ENCODE measurements at regions not wholly inside any gene's neighbourhood (a gene's known extent, or its start where the extent isn't known, plus 50 kb on each side); places are given as distances from the start of the nearest gene placed in this dataset.

DNA sequence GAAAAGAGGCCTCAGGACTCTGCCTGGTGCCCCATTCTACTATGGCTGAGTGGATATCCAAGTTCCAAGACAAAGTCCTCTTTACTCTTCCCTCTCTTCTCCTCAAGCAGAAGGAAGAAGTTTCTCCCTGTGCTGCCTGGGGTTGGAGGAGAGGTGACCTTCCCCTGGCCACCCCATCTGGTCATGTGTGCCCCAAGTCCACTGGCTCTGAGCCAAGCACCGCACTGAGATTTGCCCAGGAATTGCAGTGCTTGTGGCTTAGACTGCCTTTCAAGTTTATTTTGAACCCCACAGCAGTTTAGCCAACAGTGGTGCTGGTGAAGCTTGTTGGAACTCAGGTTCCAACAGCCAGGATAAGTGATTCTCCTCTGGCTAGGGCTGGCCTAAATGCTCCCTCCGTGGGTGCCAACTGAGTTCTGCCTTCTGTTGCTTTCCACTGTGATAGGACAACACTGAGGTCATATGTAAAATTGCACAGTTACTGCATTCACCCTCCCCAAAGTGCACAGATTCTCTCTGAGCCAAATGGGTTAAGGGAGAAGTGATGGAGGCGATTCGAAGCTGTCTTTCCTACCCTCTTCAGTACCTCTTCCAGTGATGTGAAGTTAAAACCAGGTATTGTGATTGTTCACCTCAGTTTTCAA lies 69.9 kb downstream of the TMCO5A start:
- POLR2A ChIA-PET: no interaction called here
- Histone ChIP-seq H4K20me1 (ENCODE audit: insufficient read depth) (no peaks in the 10 kb centered on the region), H3K4me1 (ENCODE audit: control insufficient read depth in 1 of 2, insufficient read depth in 2 of 2, low read length in 2 of 2) (no peaks in the 10 kb centered on the region), H3K36me3 (ENCODE audit: control insufficient read depth in 1 of 2, insufficient read depth in 2 of 2, low read length in 2 of 2) (no peaks in the 10 kb centered on the region), H2AFZ (ENCODE audit: low read depth, low read length, poor library complexity, severe bottlenecking) (no peak overlapping the region), H3K27ac (ENCODE audit: low read depth, low read length) (no peak overlapping the region), H3K9ac (ENCODE audit: low read length) (no peak overlapping the region), H3K4me2 (ENCODE audit: low read length) (no peak overlapping the region), H3K27me3 (ENCODE audit: insufficient read depth, low read length) (no peaks in the 10 kb centered on the region), H3K9me3 (ENCODE audit: control insufficient read depth in 1 of 2, insufficient read depth in 1 of 2, low read depth in 1 of 2, low read length in 2 of 2) (no peaks in the 10 kb centered on the region), H3K79me2 (ENCODE audit: insufficient read depth, low read length) (no peaks in the 10 kb centered on the region), H3K9me2 (ENCODE audit: insufficient read depth) (no peaks in the 10 kb centered on the region), H3K4me3 (replicated peaks in 1 of 2; ENCODE audit: low read depth in 1 of 2, low read length in 2 of 2) (no peak overlapping the region)
- ATAC-seq: no peak
- intact Hi-C loops (cut with micrococcal nuclease): loop anchor here (10.0 kb wide), 1 partner anchor 560 kb away; the partner anchor contains the start of gene RASGRP1
- BruUV-seq (replicated peaks): no TSS peak
- CTCF ChIA-PET: no interaction called here
- RAD21 ChIA-PET (ENCODE audit: low non-redundant PET in 1 of 2, low total read pairs in 2 of 2, uncharacterized antibody in 2 of 2, unreplicated experiment in 2 of 2): interaction anchor here in 1 of 2 experiments (0.7 kb wide), 1 partner anchor 247 kb away, joined by 3 read pairs; no protein-coding TSS in a partner anchor
- no peak for TF ChIP-seq JUND (IDR thresholded peaks at IDR 0.05)
- no peak for TF ChIP-seq EZH2phosphoT487 (IDR thresholded peaks at IDR 0.05; ENCODE audit: borderline replicate concordance)
- no peak for TF ChIP-seq CBX3 (IDR thresholded peaks at IDR 0.05; ENCODE audit: low read depth)
- no peak for TF ChIP-seq POLR2AphosphoS5 (IDR thresholded peaks at IDR 0.05; ENCODE audit: low read depth, low read length)
- TF ChIP-seq TCF7L2 (IDR thresholded peaks at IDR 0.05; ENCODE audit: borderline replicate concordance, extremely low read depth, insufficient read depth, insufficient read length): no peak
- no peak for TF ChIP-seq EZH2 (IDR thresholded peaks at IDR 0.05)
- no peak for TF ChIP-seq SIN3A (IDR thresholded peaks at IDR 0.05; ENCODE audit: low read depth)
- TF ChIP-seq, protein P1, sequence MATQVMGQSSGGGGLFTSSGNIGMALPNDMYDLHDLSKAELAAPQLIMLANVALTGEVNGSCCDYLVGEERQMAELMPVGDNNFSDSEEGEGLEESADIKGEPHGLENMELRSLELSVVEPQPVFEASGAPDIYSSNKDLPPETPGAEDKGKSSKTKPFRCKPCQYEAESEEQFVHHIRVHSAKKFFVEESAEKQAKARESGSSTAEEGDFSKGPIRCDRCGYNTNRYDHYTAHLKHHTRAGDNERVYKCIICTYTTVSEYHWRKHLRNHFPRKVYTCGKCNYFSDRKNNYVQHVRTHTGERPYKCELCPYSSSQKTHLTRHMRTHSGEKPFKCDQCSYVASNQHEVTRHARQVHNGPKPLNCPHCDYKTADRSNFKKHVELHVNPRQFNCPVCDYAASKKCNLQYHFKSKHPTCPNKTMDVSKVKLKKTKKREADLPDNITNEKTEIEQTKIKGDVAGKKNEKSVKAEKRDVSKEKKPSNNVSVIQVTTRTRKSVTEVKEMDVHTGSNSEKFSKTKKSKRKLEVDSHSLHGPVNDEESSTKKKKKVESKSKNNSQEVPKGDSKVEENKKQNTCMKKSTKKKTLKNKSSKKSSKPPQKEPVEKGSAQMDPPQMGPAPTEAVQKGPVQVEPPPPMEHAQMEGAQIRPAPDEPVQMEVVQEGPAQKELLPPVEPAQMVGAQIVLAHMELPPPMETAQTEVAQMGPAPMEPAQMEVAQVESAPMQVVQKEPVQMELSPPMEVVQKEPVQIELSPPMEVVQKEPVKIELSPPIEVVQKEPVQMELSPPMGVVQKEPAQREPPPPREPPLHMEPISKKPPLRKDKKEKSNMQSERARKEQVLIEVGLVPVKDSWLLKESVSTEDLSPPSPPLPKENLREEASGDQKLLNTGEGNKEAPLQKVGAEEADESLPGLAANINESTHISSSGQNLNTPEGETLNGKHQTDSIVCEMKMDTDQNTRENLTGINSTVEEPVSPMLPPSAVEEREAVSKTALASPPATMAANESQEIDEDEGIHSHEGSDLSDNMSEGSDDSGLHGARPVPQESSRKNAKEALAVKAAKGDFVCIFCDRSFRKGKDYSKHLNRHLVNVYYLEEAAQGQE (IDR thresholded peaks at IDR 0.05; ENCODE audit: low read depth): no peak
- TF ChIP-seq, protein P2, sequence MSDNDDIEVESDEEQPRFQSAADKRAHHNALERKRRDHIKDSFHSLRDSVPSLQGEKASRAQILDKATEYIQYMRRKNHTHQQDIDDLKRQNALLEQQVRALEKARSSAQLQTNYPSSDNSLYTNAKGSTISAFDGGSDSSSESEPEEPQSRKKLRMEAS (IDR thresholded peaks at IDR 0.05): no peak
- no peak for TF ChIP-seq FOSL1 (IDR thresholded peaks at IDR 0.05; ENCODE audit: low read depth)
- TF ChIP-seq, protein P3, sequence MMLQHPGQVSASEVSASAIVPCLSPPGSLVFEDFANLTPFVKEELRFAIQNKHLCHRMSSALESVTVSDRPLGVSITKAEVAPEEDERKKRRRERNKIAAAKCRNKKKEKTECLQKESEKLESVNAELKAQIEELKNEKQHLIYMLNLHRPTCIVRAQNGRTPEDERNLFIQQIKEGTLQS (IDR thresholded peaks at IDR 0.05): no peak
- no peak for TF ChIP-seq SP1 (IDR thresholded peaks at IDR 0.05; ENCODE audit: low read depth)
- no peak for TF ChIP-seq RAD21 (IDR thresholded peaks at IDR 0.05; ENCODE audit: low read depth)
- no peak for TF ChIP-seq POLR2A (IDR thresholded peaks at IDR 0.05; ENCODE audit: borderline replicate concordance, extremely low read depth, insufficient read depth, insufficient read length)
- no peak for TF ChIP-seq CTCF (IDR thresholded peaks at IDR 0.05 in 2 of 3, conservative IDR thresholded peaks at IDR 0.05 in 1 of 3; ENCODE audit: borderline replicate concordance in 1 of 3, insufficient read depth in 1 of 3, low read depth in 2 of 3, low read length in 2 of 3)
- TF ChIP-seq SRF (IDR thresholded peaks at IDR 0.05; ENCODE audit: low read depth): no peak
- no peak for TF ChIP-seq ZBTB33 (IDR thresholded peaks at IDR 0.05; ENCODE audit: extremely low read depth, insufficient replicate concordance, low read length)
- no peak for DNase-seq (ENCODE audit: low read depth, low spot score)

Data from HCT116 (cell line).